ENCODE measurements at regions not wholly inside any gene's neighbourhood (a gene's known extent, or its start where the extent isn't known, plus 50 kb on each side); places are given as distances from the start of the nearest gene placed in this dataset.

- TF ChIP-seq HNF4A (conservative IDR thresholded peaks at IDR 0.05) (no peak), CTCF (IDR thresholded peaks at IDR 0.05; ENCODE audit: low read depth, low read length, missing input control) (no peak), HNF4G (IDR thresholded peaks at IDR 0.05) (no peak), EGR1 (IDR thresholded peaks at IDR 0.05; ENCODE audit: low read depth in 2 of 2) (no peak), TAF1 (conservative IDR thresholded peaks at IDR 0.05) (no peak), ZBTB33 (IDR thresholded peaks at IDR 0.05) (no peak), JUND (IDR thresholded peaks at IDR 0.05) (no peak), GABPA (IDR thresholded peaks at IDR 0.05 in 1 of 2, conservative IDR thresholded peaks at IDR 0.05 in 1 of 2) (no peak), ATF3 (IDR thresholded peaks at IDR 0.05) (no peak)
Measured at GRCh38 chr9:38224941-38225340, 155.9 kb upstream of the SHB start.

Data from liver (tissue), 3 donors.